ENCODE measurements at regions not wholly inside any gene's neighbourhood (a gene's known extent, or its start where the extent isn't known, plus 50 kb on each side); places are given as distances from the start of the nearest gene placed in this dataset.

- TF ChIP-seq CTCF (IDR thresholded peaks at IDR 0.05) (no peak), POLR2A (IDR thresholded peaks at IDR 0.05) (no peak), POLR2AphosphoS5 (IDR thresholded peaks at IDR 0.05) (no peak)
Observed at GRCh38 chr22:47327241-47327640, 564.8 kb downstream of the TBC1D22A start.
